Inferior parietal cortex (tissue), 1 donor: ENCODE measurements at regions not wholly inside any gene's neighbourhood (a gene's known extent, or its start where the extent isn't known, plus 50 kb on each side); places are given as distances from the start of the nearest gene placed in this dataset.
"Not testable (repeated sequence)": the region's sequence is repeated elsewhere in the genome, so short reads cannot be mapped to it uniquely, and the experiment has no call there.

ENCODE experiments used
- DNase-seq: peaks from one replicate; pipeline ENCODE4 v3.0.0-alpha.2; 2016; ENCODE audit errors: extremely low spot score

DNA sequence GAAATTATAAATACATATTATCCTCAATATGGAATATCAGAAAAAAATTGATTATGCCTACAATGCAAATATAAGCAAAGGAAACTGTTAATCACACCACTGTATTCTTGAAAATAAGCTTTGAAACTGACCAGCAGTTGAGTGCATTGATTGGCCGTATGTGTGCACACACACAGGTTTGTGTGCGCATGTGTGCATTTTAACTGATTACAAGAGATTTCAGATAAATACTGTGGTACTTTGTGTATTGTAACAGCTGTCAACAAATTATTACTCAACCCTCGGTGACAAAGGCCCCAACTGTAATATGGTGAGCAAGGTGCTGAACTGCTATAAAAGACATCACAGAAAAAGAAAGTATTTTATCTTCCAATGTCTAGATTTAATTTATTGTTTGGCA lies 1238.9 kb upstream of the ALCAM start:
- DNase-seq = no peak

DNA sequence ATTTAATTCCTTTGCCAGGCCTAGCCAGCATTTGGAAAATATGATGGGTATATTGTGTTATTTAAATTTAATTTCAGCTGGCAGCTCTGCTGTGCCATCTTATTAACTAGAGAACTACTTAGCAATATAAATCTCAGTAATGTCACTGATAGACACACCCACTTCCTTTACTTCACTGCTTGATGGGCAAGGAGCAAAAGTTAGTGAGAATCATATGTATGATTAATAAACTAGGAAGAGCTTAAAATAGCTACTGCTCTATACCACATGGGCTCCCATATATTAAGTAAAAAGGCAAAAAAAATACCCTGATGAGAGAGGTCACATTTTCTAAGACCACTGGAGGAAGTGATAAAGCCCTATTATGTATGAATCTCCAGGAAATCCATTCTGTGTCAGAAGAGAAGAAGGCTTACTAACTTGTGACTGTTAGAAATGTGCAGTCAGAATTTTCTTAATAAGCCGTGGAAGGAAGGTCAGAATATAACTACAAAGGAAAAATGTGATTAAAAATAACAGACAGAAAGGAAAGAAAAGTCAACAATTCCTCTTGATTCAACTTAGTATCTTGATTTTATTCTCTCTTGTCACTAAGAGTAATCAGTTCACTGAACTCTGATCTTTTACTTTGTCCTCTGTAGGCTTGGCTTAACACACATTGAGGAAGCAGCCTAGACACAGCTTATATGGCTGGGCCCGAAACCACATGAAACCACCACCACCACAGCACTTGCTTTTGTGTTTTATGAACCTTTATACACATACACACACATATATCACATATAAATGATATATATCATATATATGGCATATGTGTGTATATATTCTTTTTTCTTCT lies 1233.9 kb upstream of the ALCAM start:
- DNase-seq = no peak

DNA sequence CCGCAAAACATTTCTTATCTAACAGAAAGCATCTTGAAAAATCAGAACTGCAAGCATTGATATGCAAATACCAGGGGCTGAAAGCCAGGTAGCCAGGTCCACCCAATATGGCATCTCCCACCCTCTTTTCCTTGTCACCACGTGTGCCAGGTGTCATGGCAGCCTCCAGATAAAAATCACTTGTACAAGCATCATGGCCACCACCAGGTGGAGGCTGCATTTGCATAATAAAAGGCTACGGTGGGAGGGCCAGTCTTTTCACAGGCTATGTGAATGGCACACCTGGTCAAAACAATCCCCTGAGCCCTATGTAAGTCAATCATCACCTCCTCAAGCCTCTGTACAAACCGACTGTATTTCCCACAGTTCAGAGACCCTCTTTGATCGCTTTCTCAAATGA lies 1233.1 kb upstream of the ALCAM start:
- no peak for DNase-seq

DNA sequence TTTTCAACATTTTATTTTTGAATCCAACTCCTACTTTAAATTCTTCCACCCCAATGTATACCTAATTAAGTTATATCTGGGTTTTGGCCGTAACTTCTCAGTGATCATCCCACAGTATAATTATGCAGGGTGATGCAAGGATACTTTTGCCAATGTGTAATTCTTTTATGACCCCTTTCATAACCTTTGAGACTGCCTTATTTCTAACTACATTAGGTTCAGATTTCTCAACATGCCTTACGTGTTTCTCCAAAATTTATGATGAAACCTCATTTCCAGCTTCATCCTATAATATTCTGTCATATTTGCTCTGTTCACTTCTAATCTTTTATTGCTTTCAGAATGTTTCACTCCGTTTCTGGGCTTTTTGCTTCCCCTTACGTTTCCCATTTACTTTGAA lies 1229.6 kb upstream of the ALCAM start:
- DNase-seq = no peak

DNA sequence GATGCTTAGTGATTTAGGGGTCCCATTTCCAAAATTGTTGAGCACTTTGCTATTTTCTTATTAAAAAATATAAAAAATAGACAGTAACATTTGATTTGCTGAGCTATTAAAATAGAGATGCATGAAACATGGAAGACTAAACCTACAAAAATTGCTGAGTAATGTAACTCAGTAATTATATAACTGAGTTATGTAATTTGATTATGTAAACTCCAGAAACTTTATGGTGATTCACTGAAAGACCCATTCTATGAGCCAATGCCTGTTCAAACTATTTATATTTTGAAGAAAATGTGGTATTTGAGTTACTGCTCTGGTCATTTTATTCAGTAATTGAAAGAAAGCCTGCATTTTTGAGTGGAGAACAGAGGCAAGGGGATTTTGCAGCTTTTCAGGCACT lies 1221.5 kb upstream of the ALCAM start:
- no peak for DNase-seq

DNA sequence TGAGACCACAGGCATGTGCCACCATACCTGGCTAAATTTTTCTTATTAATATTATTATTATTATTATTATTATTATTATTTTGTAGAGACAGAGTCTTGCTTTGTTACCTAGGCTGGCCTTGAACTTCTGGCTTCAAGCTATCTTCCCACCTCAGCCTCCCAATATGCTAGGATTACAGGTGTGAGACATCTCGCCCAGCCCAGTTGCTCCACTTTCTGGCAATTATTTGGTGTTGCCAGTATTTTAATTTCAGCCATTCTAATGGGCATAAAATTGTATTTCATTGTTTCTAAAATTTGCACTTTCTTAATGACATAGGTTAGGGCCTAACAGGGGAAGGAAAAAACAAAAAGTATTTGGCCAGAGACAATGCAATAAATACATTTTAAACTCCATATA lies 1217.6 kb upstream of the ALCAM start:
- DNase-seq = no peak

DNA sequence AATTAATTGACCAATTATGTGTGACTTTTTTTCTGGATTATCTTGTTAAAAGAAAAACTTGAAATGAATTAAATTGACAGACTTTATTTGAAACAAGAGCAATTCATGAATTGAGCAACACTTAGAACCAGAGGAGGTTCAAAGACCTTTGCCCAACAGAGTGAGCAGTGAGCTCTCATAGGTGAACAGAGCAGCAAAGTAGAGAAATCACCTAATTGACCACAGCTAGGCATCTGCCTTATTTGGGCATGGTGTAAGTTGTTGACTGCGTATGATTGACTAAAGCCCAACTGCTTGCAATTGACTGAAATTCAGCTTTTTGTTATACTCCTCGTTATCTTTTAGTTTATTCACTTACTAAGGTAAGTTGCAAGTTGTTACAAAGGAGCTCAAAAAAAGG lies 1216.0 kb upstream of the ALCAM start:
- DNase-seq = no peak

DNA sequence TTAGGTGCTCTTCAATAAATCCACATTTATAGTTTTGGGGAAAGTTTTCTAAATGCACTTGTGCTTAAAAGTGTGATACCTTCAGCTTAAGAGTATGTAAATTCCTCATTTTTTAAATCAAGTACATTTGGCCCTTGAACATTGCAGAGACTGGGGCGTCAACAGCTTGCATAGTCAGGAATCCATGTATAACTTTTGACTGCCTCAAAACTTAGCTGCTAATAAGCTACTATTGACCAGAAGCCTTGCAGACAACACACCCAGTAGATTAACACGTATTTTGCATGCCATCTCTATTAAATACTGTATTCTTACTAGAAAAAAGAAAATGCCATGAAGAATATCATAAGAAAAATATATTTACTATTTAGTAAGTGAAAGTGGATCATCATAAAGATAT lies 1211.8 kb upstream of the ALCAM start:
- no peak for DNase-seq

DNA sequence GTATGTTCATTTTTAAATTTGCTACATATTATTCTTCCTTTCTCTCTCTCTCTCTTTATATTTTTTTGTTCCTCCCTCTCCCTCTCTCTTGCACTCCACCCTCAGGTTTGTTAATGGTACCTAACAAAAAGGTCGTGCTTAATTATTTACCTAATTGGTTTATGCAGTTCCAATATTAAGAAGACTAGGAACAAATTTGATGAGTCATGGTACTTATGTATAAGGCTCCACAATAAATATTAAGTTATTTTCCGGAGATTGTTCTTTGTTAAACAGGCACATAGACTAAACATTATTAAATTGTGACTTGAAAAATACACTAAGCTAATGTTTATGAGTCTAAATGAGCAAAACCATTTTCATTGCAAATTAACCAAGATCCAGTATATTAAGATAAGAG lies 1200.8 kb upstream of the ALCAM start:
- no peak for DNase-seq

DNA sequence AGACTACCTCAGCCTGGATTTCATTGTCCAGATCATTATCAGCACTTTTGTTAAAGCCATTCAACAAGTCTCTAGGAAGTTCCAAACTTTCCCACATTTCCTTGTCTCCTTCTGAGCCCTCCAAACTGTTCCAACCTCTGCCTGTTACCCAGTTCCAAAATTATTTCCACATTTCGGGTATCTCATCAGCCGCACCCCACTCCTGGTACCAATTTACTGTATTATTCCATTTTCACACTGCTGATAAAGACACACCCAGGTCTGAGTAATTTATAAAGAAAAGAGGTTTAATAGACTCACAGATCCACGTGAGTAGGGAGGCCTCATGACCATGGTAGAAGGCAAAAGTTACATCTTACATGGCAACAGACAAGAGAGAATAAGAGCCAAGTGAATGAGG lies 1198.3 kb upstream of the ALCAM start:
- no peak for DNase-seq

DNA sequence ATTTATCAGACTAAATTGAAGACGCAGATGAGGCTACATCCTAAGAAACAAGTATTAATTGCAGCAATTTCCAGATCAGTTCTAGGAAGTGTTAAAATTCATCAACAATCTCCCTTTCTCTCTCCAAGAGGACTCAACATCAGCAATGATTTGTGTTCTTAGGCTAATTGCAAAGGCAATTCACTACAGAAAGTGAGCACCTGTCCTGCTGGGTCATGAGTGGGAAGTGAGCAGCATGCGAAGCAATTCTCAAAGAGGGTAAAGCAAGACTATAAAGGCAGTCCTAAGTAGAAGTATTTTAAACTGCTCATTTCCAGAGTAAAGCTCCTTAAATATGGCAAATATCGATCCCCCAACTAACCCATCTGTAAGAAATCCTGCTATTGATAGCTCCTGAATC lies 1191.0 kb upstream of the ALCAM start:
- no peak for DNase-seq

DNA sequence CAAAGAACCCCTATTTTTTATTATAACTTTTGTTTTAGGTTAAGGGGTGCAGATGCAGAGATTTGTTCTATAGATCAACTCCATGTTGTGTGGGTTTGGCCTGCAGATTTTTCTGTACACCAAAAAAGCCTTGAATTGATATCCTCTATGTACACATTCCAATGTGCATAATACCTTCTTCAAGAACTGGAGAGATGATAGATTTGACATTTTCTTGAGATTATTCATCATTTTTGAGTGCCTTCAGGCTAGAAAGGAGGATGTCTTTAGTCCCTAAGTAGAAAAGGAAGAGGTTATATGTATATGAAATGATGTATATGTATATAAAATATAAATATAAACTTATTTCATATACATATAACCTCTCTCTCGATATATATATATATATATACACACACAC lies 1190.0 kb upstream of the ALCAM start:
- no peak for DNase-seq

DNA sequence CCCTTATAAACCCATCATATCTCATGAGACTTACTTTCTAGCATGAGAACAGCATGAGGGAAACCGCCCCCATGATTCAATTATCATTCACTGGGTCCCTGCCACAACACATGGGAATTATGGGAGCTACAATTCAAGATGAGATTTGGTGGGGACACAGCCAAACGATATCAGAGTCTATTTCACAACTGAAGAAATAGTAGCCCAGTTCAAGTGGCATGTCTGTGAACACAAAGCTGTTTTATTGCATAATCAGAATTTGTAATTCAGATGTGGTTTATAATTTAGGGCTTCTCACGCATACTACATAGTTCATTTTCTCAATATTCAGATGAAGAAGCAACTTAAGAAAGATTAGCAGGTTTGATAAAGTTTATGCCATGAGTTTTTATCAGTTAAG lies 1188.0 kb upstream of the ALCAM start:
- DNase-seq = no peak

DNA sequence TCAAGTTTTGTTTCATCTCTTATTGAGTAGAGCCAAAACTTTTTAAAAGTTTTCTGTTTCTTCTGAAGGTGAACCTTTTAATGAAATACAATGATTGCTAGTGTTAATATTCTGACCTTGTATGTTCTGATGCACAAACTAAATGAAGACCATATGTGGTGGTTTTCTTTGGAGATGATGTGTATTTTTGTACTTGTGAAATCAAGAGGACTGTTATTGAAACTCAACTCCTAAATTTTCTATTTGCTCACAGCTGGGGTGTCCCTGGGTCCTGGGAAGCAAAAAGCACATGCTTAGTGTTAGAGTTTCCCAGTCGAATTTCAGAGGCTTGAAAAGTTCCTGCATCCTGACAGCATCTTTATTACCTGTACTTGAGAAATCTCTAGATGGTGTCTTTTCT lies 1185.8 kb upstream of the ALCAM start:
- DNase-seq = no peak

DNA sequence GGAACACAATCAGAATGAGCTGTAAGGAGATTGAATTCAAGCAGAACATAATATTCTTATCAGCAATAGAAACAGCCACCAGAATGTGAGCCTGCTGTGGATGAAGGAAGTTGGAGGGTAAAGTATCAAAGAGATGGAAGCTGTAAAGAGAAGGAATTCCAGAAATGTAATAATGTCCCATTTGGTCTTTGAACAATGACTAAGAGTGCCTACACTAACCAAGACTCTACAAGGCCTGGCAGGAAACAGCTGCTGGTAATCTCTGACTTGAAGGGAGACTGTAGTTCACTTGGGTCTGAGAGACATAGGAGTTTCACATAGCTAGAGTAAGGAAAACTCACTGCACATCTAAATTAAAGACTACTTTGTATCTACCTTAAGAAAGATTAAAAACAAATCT lies 1176.0 kb upstream of the ALCAM start:
- DNase-seq = no peak

DNA sequence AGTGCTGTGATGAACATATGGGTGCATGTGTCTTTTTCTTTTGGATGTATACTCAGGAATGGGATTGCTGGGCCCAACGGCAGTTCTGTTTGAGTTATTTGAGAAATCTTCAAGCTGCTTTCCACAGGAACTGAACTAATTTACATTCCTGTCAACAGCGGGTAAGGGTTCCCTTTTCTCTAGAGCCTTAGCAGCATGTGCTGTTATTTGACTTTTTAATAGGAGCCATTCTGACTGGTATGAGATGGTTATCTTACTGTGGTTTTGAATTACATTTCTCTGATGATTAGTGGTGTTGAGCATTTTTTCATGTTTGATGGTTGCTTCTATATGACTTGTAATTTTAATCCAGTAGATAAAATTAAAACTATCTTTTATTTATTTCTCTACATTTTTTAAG lies 1168.6 kb upstream of the ALCAM start:
- no peak for DNase-seq

DNA sequence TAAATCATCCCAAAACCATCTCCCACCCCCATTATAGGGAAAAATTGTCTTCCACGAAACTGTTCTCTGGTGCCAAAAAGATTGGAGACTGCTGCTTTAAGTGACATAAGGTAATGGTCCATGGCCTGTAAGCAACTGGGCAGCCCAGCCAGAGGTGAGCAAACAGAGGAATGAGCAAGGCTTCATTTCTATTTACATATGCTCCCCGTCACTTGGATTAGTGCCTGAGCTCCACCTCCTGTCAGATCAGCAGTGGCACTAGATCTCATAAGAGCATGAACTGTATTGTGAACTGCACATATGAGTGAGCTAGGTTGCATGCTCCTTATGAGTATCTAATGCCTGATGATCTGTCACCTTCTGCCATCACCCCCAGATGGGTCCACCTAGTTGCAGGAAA lies 1159.8 kb upstream of the ALCAM start:
- no peak for DNase-seq

DNA sequence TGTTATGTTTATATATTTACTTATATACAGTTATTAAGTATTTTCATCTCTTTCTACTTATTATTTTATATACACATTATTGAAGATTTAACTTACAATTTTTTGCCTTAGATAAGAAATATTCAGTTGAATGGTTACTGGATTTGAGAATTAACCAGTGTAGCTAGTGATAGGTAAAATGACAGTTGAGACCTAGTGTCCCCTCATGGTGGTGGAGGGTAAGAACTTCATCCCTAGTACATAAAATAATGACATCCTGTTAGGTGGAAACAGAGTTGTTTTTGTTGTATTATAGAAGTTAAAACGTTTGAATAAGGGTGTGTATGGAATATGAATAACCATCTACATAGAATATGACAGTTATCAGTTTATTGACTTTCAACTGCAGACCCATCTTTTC lies 1152.4 kb upstream of the ALCAM start:
- no peak for DNase-seq

DNA sequence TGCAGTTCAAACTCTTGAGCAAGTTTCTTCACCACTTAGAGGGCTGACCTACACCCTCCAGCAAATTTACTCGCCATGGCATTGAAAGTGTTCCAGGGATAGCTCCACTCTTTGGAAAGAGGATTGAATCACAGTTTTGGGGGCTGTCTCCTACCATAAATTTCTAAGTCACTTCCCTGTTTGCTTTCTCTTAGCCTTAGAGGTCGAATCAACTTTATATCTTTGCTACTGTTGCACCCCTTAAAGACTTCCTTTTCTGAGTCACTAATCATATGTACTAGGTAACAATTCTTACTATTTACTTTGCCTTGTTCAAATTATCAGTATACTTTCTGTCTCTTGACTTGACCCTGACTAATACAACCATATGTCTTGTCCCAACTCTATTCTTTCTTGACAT lies 1151.8 kb upstream of the ALCAM start:
- no peak for DNase-seq

DNA sequence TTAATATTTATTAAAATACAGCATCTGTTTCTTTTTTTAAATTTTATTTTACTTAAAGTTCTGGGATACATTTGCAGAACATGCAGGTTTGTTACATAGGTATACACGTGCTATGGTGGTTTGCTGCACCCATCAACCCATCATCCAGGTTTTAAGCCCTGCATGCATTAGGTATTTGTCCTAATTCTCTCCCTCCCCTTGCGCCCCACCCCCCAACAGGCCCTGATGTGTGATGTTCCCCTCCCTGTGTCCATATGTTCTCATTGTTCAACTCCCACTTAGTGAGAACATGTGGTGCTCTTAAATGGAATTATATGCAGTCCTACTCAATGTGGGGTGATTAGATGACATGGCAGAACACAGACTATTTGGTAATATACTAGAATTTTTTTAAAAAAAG lies 1147.7 kb upstream of the ALCAM start:
- not testable (repeated sequence) for DNase-seq

DNA sequence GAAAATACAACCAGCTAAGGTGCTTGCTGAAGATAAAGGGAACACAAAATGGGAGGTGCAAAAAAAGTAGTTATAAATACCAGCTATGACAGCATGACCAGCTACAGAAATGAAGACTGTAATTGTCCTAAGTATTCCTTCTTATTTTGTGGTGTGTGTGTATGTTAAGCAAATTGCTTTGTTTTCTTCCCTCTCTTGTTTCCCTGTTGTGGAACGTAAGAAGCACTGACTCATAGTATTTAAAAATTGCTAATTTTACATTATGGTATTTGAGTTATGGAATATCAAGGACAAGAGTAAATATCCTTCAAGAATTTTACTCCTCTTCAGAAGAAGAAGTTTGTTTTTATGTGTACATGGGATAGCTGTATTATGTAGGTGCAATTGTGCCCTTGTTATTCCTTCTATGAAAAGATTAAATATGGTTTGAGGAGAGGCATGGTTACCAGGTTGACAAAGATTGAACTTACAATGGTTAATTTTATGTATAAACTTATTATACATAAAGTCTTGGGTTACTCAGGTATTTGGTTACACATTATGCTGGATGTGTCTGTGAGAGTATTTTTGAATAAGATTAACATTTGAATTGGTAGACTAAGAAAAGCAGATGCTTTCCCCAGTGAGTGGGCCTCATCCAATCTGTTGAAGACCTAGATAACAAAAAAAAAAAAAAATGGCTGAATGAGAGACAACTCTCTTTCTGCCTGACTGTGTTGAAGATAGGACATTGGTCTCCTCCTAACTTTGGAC lies 1132.1 kb upstream of the ALCAM start:
- no peak for DNase-seq

DNA sequence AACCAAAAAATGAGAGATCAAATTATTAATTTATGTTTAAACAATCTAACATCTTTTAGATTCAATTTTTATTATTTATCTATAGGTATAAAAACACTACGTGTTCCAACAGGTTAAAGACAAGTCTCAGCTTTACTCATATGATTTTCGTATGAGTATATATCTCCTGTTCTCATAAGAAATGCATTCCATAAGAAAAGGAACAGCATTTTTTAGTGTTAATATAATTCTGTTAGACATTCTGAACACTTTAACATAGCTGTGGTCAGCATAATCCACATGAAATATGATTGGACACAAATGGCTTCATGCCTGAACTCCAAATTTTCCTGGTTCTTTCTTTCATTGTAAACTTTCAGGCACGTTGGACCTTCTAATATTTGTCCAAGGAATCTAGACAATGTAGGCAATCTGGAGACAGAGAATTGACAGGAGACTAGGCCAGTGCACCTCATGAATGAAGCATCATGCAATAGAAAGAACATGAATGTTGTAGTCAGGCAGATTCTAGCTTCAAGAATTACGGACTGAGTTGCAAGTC lies 1122.0 kb upstream of the ALCAM start:
- DNase-seq = no peak

DNA sequence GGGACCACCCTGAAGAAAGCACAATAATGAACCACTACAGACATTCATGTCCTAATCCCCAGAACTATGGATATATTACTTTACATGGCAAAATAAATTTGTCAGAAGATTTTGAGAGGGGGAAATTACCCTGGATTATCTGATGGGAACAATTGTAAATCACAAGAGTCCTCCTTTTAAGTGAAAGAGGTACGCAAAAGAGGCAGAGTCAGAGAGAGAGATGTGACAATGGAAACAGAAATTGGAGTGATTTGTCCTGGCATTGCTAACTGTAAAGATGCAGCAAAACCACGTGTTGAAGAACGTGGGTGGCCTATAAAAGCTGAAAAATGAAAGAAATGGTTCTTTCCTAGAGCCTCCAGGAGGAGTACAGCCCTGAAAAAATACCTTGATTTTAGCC lies 1121.4 kb upstream of the ALCAM start:
- DNase-seq = no peak
